H9 (cell line): ENCODE measurements at regions not wholly inside any gene's neighbourhood (a gene's known extent, or its start where the extent isn't known, plus 50 kb on each side); places are given as distances from the start of the nearest gene placed in this dataset.
A peak's percentile ranks its signal among the peaks of the same experiment; 100 is the strongest.

Experiments
- DNase-seq: peaks from one replicate; pipeline ENCODE4 v3.0.0-alpha.2; 2017
- H2AFZ ChIP-seq: one replicate; pipeline ENCODE4 v1.6.1; 2013; ENCODE audit warnings: mild to moderate bottlenecking, low read length, control low read depth, moderate library complexity
- H2AK5ac ChIP-seq: 2 replicates; pipeline ENCODE4 v1.6.1; 2013; ENCODE audit warnings: low read length, control low read depth, mixed read lengths; ENCODE audit not compliant: insufficient read length
- H2BK120ac ChIP-seq: one replicate; pipeline ENCODE4 v1.6.1; 2013; ENCODE audit warnings: low read depth, mild to moderate bottlenecking, low read length, control low read depth, inconsistent platforms; ENCODE audit not compliant: poor library complexity, severe bottlenecking
- H2BK12ac ChIP-seq: 2 replicates; pipeline ENCODE4 v1.6.1; 2013; ENCODE audit warnings: low read length, control low read depth, mixed read lengths, low read depth; ENCODE audit not compliant: insufficient read length
- H2BK15ac ChIP-seq: 2 replicates; pipeline ENCODE4 v1.6.1; 2013; ENCODE audit warnings: low read depth, low read length, control low read depth
- H2BK20ac ChIP-seq: one replicate; pipeline ENCODE4 v1.6.1; 2013; ENCODE audit warnings: low read depth, mild to moderate bottlenecking, low read length, control low read depth, inconsistent platforms; ENCODE audit not compliant: poor library complexity, severe bottlenecking
- H2BK5ac ChIP-seq: 2 replicates; pipeline ENCODE4 v1.6.1; 2013; ENCODE audit warnings: low read length, control low read depth, mixed read lengths; ENCODE audit not compliant: insufficient read length
- H3K14ac ChIP-seq: 2 replicates; pipeline ENCODE4 v1.6.1; 2013; ENCODE audit warnings: low read length, control low read depth; ENCODE audit not compliant: insufficient read depth
- H3K18ac ChIP-seq: 2 replicates; pipeline ENCODE4 v1.6.1; 2013; ENCODE audit warnings: low read depth, mild to moderate bottlenecking, mixed read lengths, low read length, control low read depth; ENCODE audit not compliant: insufficient read length
- H3K23ac ChIP-seq: 2 replicates; pipeline ENCODE4 v1.6.1; 2013; ENCODE audit warnings: low read length, control low read depth, mixed read lengths, low read depth; ENCODE audit not compliant: insufficient read length
- H3K23me2 ChIP-seq: 2 replicates; pipeline ENCODE4 v1.6.1; 2013; ENCODE audit warnings: low read depth, mild to moderate bottlenecking, mixed read lengths, low read length, control low read depth; ENCODE audit not compliant: insufficient read length, poor library complexity, severe bottlenecking
- H3K27ac ChIP-seq: 2 replicates; pipeline ENCODE4 v1.5.1; 2013; ENCODE audit warnings: low read length, control low read depth, mixed read lengths, low read depth; ENCODE audit not compliant: insufficient read length
- H3K27me3 ChIP-seq: 2 replicates; pipeline ENCODE4 v1.6.1; 2013; ENCODE audit warnings: low read length, control low read depth, inconsistent platforms; ENCODE audit not compliant: insufficient read depth
- H3K4ac ChIP-seq: 2 replicates; pipeline ENCODE4 v1.6.1; 2013; ENCODE audit warnings: low read depth, mild to moderate bottlenecking, control low read depth, inconsistent platforms, low read length, moderate library complexity
- H3K4me1 ChIP-seq: 2 replicates; pipeline ENCODE4 v1.6.1; 2013; ENCODE audit warnings: low read length, control low read depth, inconsistent platforms; ENCODE audit not compliant: insufficient read depth
- H3K4me2 ChIP-seq: 2 replicates; pipeline ENCODE4 v1.6.1; 2013; ENCODE audit warnings: low read length, control low read depth, mixed read lengths; ENCODE audit not compliant: insufficient read length, insufficient read depth
- H3K56ac ChIP-seq: 2 replicates; pipeline ENCODE4 v1.6.1; 2013; ENCODE audit warnings: low read depth, mild to moderate bottlenecking, mixed read lengths, low read length, control low read depth; ENCODE audit not compliant: insufficient read length
- H3K79me1 ChIP-seq: 2 replicates; pipeline ENCODE4 v1.6.1; 2013; ENCODE audit warnings: low read depth, mild to moderate bottlenecking, moderate library complexity, low read length, control low read depth, inconsistent platforms; ENCODE audit not compliant: insufficient read depth, poor library complexity, severe bottlenecking
- H3K79me2 ChIP-seq: 2 replicates; pipeline ENCODE4 v1.6.1; 2013; ENCODE audit warnings: low read length, control low read depth, inconsistent platforms; ENCODE audit not compliant: insufficient read depth
- H3K9ac ChIP-seq: 2 replicates; pipeline ENCODE4 v1.6.1; 2013; ENCODE audit warnings: low read length, control low read depth, mixed read lengths; ENCODE audit not compliant: insufficient read length; ENCODE audit errors: extremely low read depth
- H3K9me3 ChIP-seq: one replicate; pipeline ENCODE4 v1.6.1; 2013; ENCODE audit warnings: low read depth, low read length, inconsistent platforms; ENCODE audit not compliant: control insufficient read depth
- H3T11ph ChIP-seq: one replicate; pipeline ENCODE4 v1.6.1; 2013; ENCODE audit warnings: mild to moderate bottlenecking, low read length, control low read depth, inconsistent platforms
- H4K20me1 ChIP-seq: one replicate; pipeline ENCODE4 v1.6.1; 2013; ENCODE audit not compliant: control insufficient read depth, insufficient read length, insufficient read depth
- H4K5ac ChIP-seq: 2 replicates; pipeline ENCODE4 v1.6.1; 2013; ENCODE audit warnings: low read depth, mild to moderate bottlenecking, mixed read lengths, low read length, control low read depth; ENCODE audit not compliant: insufficient read length
- H4K8ac ChIP-seq: replicated peaks from 2 replicates; pipeline ENCODE4 v1.6.1; 2013; ENCODE audit warnings: low read length, control low read depth, mixed read lengths, low read depth; ENCODE audit not compliant: insufficient read length
- H4K91ac ChIP-seq: 2 replicates; pipeline ENCODE4 v1.6.1; 2013; ENCODE audit warnings: low read depth, mild to moderate bottlenecking, moderate library complexity, mixed read lengths, low read length, control low read depth; ENCODE audit not compliant: insufficient read length
- H3K27ac Mint-ChIP-seq, 3 experiments: 2 replicates in 2 of 3; 3 replicates in 1 of 3; pipeline ENCODE4 v1.8.0; 2020 to 2021; ENCODE audit warnings: mixed read lengths in 3 of 3, mild to moderate bottlenecking in 1 of 3, moderate library complexity in 1 of 3
- H3K27me3 Mint-ChIP-seq: 2 replicates; pipeline ENCODE4 v1.8.0; 2021; ENCODE audit warnings: low read depth, mild to moderate bottlenecking, moderate library complexity, mixed read lengths
- H3K36me3 Mint-ChIP-seq, 3 experiments: 2 replicates in 2 of 3; 3 replicates in 1 of 3; pipeline ENCODE4 v1.8.0; 2020 to 2021; ENCODE audit warnings: low read depth in 3 of 3, mixed read lengths in 3 of 3; ENCODE audit not compliant: insufficient read depth in 1 of 3
- H3K4me1 Mint-ChIP-seq, 2 experiments: 2 replicates each; pipeline ENCODE4 v1.8.0; 2020; ENCODE audit warnings: mixed read lengths in 2 of 2
- H3K4me3 Mint-ChIP-seq, 2 experiments: 2 replicates in 1 of 2; 3 replicates in 1 of 2; pipeline ENCODE4 v1.8.0; 2020 to 2021; ENCODE audit warnings: mild to moderate bottlenecking in 2 of 2, mixed read lengths in 2 of 2, moderate library complexity in 1 of 2
- H3K9me3 Mint-ChIP-seq, 2 experiments: 2 replicates in 1 of 2; 3 replicates in 1 of 2; pipeline ENCODE4 v1.8.0; 2020; ENCODE audit warnings: mild to moderate bottlenecking in 2 of 2, mixed read lengths in 2 of 2, moderate library complexity in 1 of 2
- WGBS: extraction: QIAGEN DNeasy Blood & Tissue Kit; methylation state at CpG from one replicate; pipeline ENCODE4 v1.1.7; 2013; ENCODE audit warnings: missing lambda C conversion rate, low lambda C conversion rate, mixed read lengths; ENCODE audit not compliant: insufficient read length; ENCODE audit errors: extremely low coverage; 5-methylcytosine and 5-hydroxymethylcytosine counted together
- TF ChIP-seq, protein P1 (sequence below): fragments of 200-600 bp; sonication (generic); conservative IDR thresholded peaks from 3 replicates; pipeline ENCODE4 v1.8.0; 2021; ENCODE audit warnings: antibody characterized with exemption, mild to moderate bottlenecking

DNA sequence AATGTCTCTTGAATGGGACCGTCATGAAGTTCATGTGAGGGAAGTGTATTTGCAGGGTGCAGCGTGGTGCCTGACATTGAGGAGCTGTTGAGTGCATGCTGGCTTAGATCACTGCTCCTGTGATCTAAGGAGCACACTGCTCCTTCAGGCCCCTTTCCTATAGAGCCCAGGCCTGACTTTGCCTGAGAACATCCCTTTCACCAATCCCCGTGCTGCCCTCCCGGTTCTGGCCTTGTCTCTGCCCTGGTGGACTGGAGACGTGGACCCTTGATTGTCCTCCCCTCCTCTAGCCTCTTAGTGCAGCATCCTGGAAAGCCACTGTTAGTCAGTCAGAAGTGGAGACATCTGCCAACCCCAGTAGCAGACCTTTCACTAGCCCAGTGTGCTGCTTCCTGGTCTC is 323.6 kb upstream of the HS6ST1 start:
- no CpG with 5 or more reads among the region's 5 CpGs for WGBS

More for the DNA sequence above, 323.6 kb upstream of the HS6ST1 start:
- Histone ChIP-seq H2AFZ (no peak overlapping the region), H3K9ac (no peak overlapping the region), H3K4ac (no peak overlapping the region), H4K8ac (no peak overlapping the region), H2BK15ac (no peak overlapping the region), H3K79me1 (no peaks in the 10 kb centered on the region), H3K23me2 (no peaks in the 10 kb centered on the region), H3T11ph (no peak overlapping the region), H3K4me2 (no peak overlapping the region), H4K20me1 (no peaks in the 10 kb centered on the region), H3K9me3 (no peaks in the 10 kb centered on the region), H2BK12ac (no peak overlapping the region), H2BK20ac (no peak overlapping the region), H2BK5ac (no peak overlapping the region), H4K91ac (no peak overlapping the region), H3K18ac (no peak overlapping the region), H3K14ac (no peak overlapping the region), H2BK120ac (no peak overlapping the region), H3K56ac (no peak overlapping the region), H2AK5ac (no peak overlapping the region), H3K27ac (no peak overlapping the region), H3K4me1 (peaks cover 26% of the 10 kb centered on the region), H3K79me2 (no peaks in the 10 kb centered on the region), H4K5ac (no peak overlapping the region), H3K27me3 (no peaks in the 10 kb centered on the region), H3K23ac (no peak overlapping the region)
- peak; percentile 14 for DNase-seq
- peaks cover 81 to 87% of the 10 kb centered on the region in 2 experiments for H3K4me1 Mint-ChIP-seq
- peaks cover 0 to 3% (median 2%) of the 10 kb centered on the region in 3 experiments; a peak in 2 of 7 replicates for H3K36me3 Mint-ChIP-seq
- H3K27ac Mint-ChIP-seq = no peak overlapping the region
- peaks cover 7% of the 10 kb centered on the region for H3K27me3 Mint-ChIP-seq
- H3K9me3 Mint-ChIP-seq = no peaks in the 10 kb centered on the region
- no peak overlapping the region for H3K4me3 Mint-ChIP-seq
- TF ChIP-seq, protein P1, sequence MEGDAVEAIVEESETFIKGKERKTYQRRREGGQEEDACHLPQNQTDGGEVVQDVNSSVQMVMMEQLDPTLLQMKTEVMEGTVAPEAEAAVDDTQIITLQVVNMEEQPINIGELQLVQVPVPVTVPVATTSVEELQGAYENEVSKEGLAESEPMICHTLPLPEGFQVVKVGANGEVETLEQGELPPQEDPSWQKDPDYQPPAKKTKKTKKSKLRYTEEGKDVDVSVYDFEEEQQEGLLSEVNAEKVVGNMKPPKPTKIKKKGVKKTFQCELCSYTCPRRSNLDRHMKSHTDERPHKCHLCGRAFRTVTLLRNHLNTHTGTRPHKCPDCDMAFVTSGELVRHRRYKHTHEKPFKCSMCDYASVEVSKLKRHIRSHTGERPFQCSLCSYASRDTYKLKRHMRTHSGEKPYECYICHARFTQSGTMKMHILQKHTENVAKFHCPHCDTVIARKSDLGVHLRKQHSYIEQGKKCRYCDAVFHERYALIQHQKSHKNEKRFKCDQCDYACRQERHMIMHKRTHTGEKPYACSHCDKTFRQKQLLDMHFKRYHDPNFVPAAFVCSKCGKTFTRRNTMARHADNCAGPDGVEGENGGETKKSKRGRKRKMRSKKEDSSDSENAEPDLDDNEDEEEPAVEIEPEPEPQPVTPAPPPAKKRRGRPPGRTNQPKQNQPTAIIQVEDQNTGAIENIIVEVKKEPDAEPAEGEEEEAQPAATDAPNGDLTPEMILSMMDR = no peak
